ENCODE measurements at regions not wholly inside any gene's neighbourhood (a gene's known extent, or its start where the extent isn't known, plus 50 kb on each side); places are given as distances from the start of the nearest gene placed in this dataset.

DNA sequence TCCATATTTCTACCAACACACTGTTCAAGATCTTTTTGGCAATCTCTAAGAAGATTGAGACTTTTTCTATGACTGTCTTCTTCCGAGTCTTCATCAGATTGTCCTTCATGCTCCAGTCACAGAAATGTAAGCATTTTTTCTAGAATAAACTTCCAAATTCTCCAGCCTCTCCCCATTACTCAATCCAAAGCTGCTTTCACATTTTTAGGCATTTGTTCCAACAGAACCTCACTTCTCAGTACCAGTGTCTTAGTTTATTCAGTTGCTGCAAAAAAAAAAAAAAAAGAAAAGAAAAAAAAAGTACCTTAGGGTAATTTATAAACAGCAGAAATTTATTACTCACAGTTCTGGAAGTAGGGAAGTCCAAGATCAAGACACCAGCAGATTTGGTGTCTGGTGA is 290.8 kb upstream of the NOVA1 start:
- no peak for DNase-seq (ENCODE audit: low read depth, low spot score)
- no peaks in the 10 kb centered on the region for H3K9me3 ChIP-seq (ENCODE audit: insufficient read depth, low read length)
- H3K4me3 ChIP-seq (ENCODE audit: insufficient read length, low read depth), result no peak overlapping the region
- no peak overlapping the region for H3K9ac ChIP-seq (ENCODE audit: insufficient read length, low read depth)
- TF ChIP-seq YY1 (IDR thresholded peaks at IDR 0.05; ENCODE audit: insufficient read depth, insufficient read length), result no peak
- TF ChIP-seq ZNF274 (IDR thresholded peaks at IDR 0.05; ENCODE audit: low read depth, low read length), result no peak
- no peak for TF ChIP-seq SUZ12 (IDR thresholded peaks at IDR 0.05; ENCODE audit: extremely low read depth, insufficient read depth, insufficient read length)
- H3K36me3 ChIP-seq (ENCODE audit: insufficient read depth, insufficient read length, low read length), result no peaks in the 10 kb centered on the region
- H3K27me3 ChIP-seq (ENCODE audit: insufficient read depth, insufficient read length), result no peaks in the 10 kb centered on the region
- H3K4me1 ChIP-seq (ENCODE audit: insufficient read depth, insufficient read length), result no peaks in the 10 kb centered on the region

- Histone ChIP-seq H3K9ac (ENCODE audit: insufficient read length, low read depth) (no peak overlapping the region), H3K4me3 (ENCODE audit: insufficient read length, low read depth) (no peak overlapping the region), H3K9me3 (ENCODE audit: insufficient read depth, low read length) (no peaks in the 10 kb centered on the region), H3K36me3 (ENCODE audit: insufficient read depth, insufficient read length, low read length) (no peaks in the 10 kb centered on the region), H3K27me3 (ENCODE audit: insufficient read depth, insufficient read length) (no peaks in the 10 kb centered on the region), H3K4me1 (ENCODE audit: insufficient read depth, insufficient read length) (no peaks in the 10 kb centered on the region)
- DNase-seq (ENCODE audit: low read depth, low spot score), result no peak
- TF ChIP-seq YY1 (IDR thresholded peaks at IDR 0.05; ENCODE audit: insufficient read depth, insufficient read length) (no peak), ZNF274 (IDR thresholded peaks at IDR 0.05; ENCODE audit: low read depth, low read length) (no peak), SUZ12 (IDR thresholded peaks at IDR 0.05; ENCODE audit: extremely low read depth, insufficient read depth, insufficient read length) (no peak)
These were observed 298.6 kb upstream of the NOVA1 start for GRCh38 chr14:26896447-26896846.

DNA sequence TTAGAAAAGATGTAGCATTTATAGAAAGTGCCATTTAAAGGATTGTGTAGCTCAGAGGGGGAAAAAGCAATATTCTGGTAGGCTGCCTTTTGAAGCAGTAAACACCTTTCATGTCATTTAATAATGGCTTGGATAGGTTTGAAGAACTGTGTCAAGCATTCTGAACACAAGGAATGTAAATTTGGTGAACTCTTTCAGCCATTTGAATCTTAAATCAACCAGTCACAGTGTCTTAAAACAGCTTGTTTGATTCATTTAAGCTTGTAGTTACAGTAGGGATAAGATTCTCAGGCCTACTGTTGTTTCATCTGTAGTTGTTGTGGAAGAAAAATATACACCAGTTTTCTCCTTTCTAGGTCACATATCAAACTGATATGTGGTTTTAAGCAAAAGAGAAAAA is 299.4 kb upstream of the NOVA1 start:
- H3K9me3 ChIP-seq (ENCODE audit: insufficient read depth, low read length), result no peaks in the 10 kb centered on the region
- no peak for TF ChIP-seq YY1 (IDR thresholded peaks at IDR 0.05; ENCODE audit: insufficient read depth, insufficient read length)
- DNase-seq (ENCODE audit: low read depth, low spot score), result no peak
- H3K9ac ChIP-seq (ENCODE audit: insufficient read length, low read depth), result no peak overlapping the region
- no peaks in the 10 kb centered on the region for H3K36me3 ChIP-seq (ENCODE audit: insufficient read depth, insufficient read length, low read length)
- no peaks in the 10 kb centered on the region for H3K27me3 ChIP-seq (ENCODE audit: insufficient read depth, insufficient read length)
- no peaks in the 10 kb centered on the region for H3K4me1 ChIP-seq (ENCODE audit: insufficient read depth, insufficient read length)
- no peak overlapping the region for H3K4me3 ChIP-seq (ENCODE audit: insufficient read length, low read depth)

GRCh38 chr14:26905229-26905628 is 307.4 kb upstream of the NOVA1 start:
- TF ChIP-seq ZNF274 (IDR thresholded peaks at IDR 0.05; ENCODE audit: low read depth, low read length) (no peak), SUZ12 (IDR thresholded peaks at IDR 0.05; ENCODE audit: extremely low read depth, insufficient read depth, insufficient read length) (no peak), YY1 (IDR thresholded peaks at IDR 0.05; ENCODE audit: insufficient read depth, insufficient read length) (no peak)
- H3K27me3 ChIP-seq (ENCODE audit: insufficient read depth, insufficient read length), result no peaks in the 10 kb centered on the region
- H3K9ac ChIP-seq (ENCODE audit: insufficient read length, low read depth), result no peak overlapping the region
- no peak overlapping the region for H3K4me3 ChIP-seq (ENCODE audit: insufficient read length, low read depth)
- no peak for DNase-seq (ENCODE audit: low read depth, low spot score)
- no peaks in the 10 kb centered on the region for H3K4me1 ChIP-seq (ENCODE audit: insufficient read depth, insufficient read length)
- no peaks in the 10 kb centered on the region for H3K36me3 ChIP-seq (ENCODE audit: insufficient read depth, insufficient read length, low read length)
- no peaks in the 10 kb centered on the region for H3K9me3 ChIP-seq (ENCODE audit: insufficient read depth, low read length)

- no peaks in the 10 kb centered on the region for H3K27me3 ChIP-seq (ENCODE audit: insufficient read depth, insufficient read length)
- no peaks in the 10 kb centered on the region for H3K4me1 ChIP-seq (ENCODE audit: insufficient read depth, insufficient read length)
- no peak overlapping the region for H3K9ac ChIP-seq (ENCODE audit: insufficient read length, low read depth)
- TF ChIP-seq SUZ12 (IDR thresholded peaks at IDR 0.05; ENCODE audit: extremely low read depth, insufficient read depth, insufficient read length) (no peak), YY1 (IDR thresholded peaks at IDR 0.05; ENCODE audit: insufficient read depth, insufficient read length) (no peak), ZNF274 (IDR thresholded peaks at IDR 0.05; ENCODE audit: low read depth, low read length) (no peak)
- H3K36me3 ChIP-seq (ENCODE audit: insufficient read depth, insufficient read length, low read length), result no peaks in the 10 kb centered on the region
- H3K4me3 ChIP-seq (ENCODE audit: insufficient read length, low read depth), result no peak overlapping the region
- no peaks in the 10 kb centered on the region for H3K9me3 ChIP-seq (ENCODE audit: insufficient read depth, low read length)
- no peak for DNase-seq (ENCODE audit: low read depth, low spot score)
These were observed 316.0 kb upstream of the NOVA1 start for GRCh38 chr14:26913786-26914185.

DNA sequence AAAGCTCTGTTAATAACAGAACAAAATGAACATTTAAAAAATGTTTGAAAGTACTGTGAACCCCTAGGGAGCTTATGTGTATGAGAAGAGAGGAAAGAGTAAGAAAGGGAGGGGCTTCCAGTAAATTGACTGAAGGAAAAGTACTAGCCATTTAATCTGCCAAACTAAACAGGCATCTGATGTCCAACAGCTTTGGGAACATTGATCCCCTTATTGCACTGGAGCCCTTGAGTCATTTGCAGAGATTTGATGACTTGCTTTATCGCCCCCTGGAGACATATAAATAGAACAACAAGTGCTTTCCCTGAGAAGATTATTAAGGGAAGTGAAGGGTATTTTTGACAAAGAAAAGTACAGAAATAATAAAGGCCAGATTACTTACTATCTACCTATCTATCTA is 319.3 kb upstream of the NOVA1 start:
- Histone ChIP-seq H3K9me3 (ENCODE audit: insufficient read depth, low read length) (no peaks in the 10 kb centered on the region), H3K36me3 (ENCODE audit: insufficient read depth, insufficient read length, low read length) (no peaks in the 10 kb centered on the region), H3K4me1 (ENCODE audit: insufficient read depth, insufficient read length) (no peaks in the 10 kb centered on the region), H3K4me3 (ENCODE audit: insufficient read length, low read depth) (no peak overlapping the region), H3K9ac (ENCODE audit: insufficient read length, low read depth) (no peak overlapping the region), H3K27me3 (ENCODE audit: insufficient read depth, insufficient read length) (no peaks in the 10 kb centered on the region)
- TF ChIP-seq SUZ12 (IDR thresholded peaks at IDR 0.05; ENCODE audit: extremely low read depth, insufficient read depth, insufficient read length), result no peak
- TF ChIP-seq ZNF274 (IDR thresholded peaks at IDR 0.05; ENCODE audit: low read depth, low read length), result no peak
- no peak for TF ChIP-seq YY1 (IDR thresholded peaks at IDR 0.05; ENCODE audit: insufficient read depth, insufficient read length)
- DNase-seq (ENCODE audit: low read depth, low spot score), result no peak

GRCh38 chr14:26925876-26926584 is 328.2 kb upstream of the NOVA1 start:
- no peaks in the 10 kb centered on the region for H3K4me1 ChIP-seq (ENCODE audit: insufficient read depth, insufficient read length)
- H3K4me3 ChIP-seq (ENCODE audit: insufficient read length, low read depth), result no peak overlapping the region
- H3K36me3 ChIP-seq (ENCODE audit: insufficient read depth, insufficient read length, low read length), result no peaks in the 10 kb centered on the region
- no peak for DNase-seq (ENCODE audit: low read depth, low spot score)
- H3K9ac ChIP-seq (ENCODE audit: insufficient read length, low read depth), result no peak overlapping the region
- TF ChIP-seq SUZ12 (IDR thresholded peaks at IDR 0.05; ENCODE audit: extremely low read depth, insufficient read depth, insufficient read length), result no peak
- TF ChIP-seq ZNF274 (IDR thresholded peaks at IDR 0.05; ENCODE audit: low read depth, low read length), result no peak
- H3K27me3 ChIP-seq (ENCODE audit: insufficient read depth, insufficient read length), result no peaks in the 10 kb centered on the region
- no peaks in the 10 kb centered on the region for H3K9me3 ChIP-seq (ENCODE audit: insufficient read depth, low read length)
